GM12872 (cell line): ENCODE measurements at regions not wholly inside any gene's neighbourhood (a gene's known extent, or its start where the extent isn't known, plus 50 kb on each side); places are given as distances from the start of the nearest gene placed in this dataset.

Source experiments
- TF ChIP-seq, protein P1 (sequence below): IDR thresholded peaks from 3 replicates; pipeline ENCODE4 v1.5.1; 2011; ENCODE audit warnings: low read depth, mild to moderate bottlenecking, low read length, moderate library complexity; ENCODE audit not compliant: insufficient read depth

DNA sequence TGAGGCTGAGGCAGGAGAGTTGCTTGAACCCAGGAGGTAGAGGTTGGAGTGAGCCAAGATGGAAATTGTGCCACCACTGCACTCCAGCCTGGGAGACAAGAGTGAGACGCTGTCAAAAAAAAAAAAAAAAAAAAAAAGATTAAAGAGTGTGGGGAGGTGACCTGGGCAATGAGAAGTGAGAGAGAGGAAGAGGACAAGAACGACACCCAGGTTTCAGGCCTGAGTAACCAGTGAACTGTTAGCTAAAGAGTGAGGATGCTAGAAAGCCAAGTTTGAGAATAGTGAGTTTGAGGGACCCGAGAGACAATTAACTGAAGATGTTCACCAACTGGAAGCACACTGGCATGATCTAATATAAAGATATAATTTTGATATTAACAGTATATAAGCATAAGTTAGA is 85.4 kb upstream of the TNFAIP3 start:
- TF ChIP-seq, protein P1, sequence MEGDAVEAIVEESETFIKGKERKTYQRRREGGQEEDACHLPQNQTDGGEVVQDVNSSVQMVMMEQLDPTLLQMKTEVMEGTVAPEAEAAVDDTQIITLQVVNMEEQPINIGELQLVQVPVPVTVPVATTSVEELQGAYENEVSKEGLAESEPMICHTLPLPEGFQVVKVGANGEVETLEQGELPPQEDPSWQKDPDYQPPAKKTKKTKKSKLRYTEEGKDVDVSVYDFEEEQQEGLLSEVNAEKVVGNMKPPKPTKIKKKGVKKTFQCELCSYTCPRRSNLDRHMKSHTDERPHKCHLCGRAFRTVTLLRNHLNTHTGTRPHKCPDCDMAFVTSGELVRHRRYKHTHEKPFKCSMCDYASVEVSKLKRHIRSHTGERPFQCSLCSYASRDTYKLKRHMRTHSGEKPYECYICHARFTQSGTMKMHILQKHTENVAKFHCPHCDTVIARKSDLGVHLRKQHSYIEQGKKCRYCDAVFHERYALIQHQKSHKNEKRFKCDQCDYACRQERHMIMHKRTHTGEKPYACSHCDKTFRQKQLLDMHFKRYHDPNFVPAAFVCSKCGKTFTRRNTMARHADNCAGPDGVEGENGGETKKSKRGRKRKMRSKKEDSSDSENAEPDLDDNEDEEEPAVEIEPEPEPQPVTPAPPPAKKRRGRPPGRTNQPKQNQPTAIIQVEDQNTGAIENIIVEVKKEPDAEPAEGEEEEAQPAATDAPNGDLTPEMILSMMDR: no peak

DNA sequence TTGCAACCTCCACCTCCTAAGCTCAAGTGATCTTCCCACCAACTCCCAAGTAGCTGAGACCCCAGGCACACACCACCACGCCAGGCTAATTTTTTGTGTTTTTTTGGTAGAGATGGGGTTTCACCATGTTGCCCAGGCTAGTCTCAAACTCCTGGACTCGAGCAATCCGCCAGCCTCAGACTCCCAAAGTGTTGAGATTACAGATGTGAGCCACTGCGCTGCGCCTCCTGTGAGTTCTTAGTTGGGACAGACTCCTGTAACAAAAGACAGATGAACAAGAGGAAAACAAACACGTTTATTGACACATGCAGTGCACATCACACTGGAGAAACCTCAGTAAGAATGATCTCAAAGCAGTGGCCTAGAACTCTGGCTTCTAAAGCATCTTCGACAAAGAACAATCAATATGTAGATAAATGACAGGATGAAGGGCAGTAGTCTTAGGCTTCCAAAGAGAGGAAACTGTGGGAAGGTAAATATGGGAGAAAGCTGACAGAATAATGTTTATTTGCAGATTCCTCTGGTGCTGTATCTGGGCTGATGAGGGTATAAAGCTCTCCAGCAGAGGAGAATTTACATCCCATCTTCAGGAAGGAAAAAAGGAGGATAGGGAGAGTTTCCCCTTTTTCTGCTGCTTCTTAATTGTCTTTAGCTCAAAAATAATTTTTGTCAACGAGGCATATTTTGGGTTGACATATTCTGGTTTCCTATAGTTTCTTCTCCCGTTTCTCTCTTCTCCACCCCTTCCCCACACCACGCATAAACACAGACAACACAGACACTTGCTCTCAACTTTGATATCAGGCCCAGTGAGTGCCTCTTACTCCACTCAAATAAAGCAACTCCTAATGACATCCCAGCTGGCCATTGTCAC is 84.7 kb upstream of the TNFAIP3 start:
- TF ChIP-seq, protein P1: no peak

- TF ChIP-seq, protein P1: no peak
These were observed 83.3 kb upstream of the TNFAIP3 start for GRCh38 chr6:137783710-137784109.

DNA sequence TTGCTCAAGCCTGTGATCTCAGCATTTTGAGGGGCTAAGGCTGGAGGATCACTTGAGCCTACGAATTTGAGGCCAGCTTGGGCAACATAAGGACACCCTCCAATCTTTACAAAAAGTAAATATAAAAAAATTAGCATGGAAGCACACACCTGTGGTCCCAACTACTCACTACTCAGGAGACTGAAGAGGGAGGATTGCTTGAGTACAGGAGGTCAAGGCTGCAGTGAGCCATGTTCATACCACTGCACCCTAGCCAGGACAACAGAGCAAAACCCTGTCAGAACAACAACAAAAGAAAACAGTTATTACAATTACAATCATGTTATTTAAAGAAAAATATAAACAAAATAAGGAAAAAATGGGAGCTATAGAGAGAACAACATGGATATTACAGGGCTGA is 82.5 kb upstream of the TNFAIP3 start:
- TF ChIP-seq, protein P1: no peak

- TF ChIP-seq, protein P1: no peak
These were observed 80.0 kb upstream of the TNFAIP3 start for GRCh38 chr6:137787016-137787415.

DNA sequence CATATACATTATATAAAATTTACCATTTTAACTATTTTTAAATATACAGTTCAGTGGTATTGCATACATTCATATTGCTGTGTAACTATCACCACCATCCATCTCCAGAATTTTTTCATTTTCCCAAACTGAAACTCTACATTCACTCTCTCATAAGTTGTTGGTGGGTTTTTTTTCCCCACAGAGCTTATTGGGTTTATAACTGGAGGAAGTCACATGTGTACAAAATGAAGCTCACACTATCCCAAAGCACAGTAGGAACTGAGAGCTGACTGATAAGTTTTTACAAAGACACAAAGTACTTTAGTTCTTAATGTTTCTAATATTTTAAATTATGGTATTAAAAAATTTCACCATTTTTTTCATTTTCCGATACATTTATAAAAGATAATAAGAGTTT is 78.8 kb upstream of the TNFAIP3 start:
- TF ChIP-seq, protein P1: no peak

- TF ChIP-seq, protein P1: no peak
These were observed 75.5 kb upstream of the TNFAIP3 start for GRCh38 chr6:137791281-137792159.
